Upper lobe of right lung (tissue), 1 donor: ENCODE measurements at regions not wholly inside any gene's neighbourhood (a gene's known extent, or its start where the extent isn't known, plus 50 kb on each side); places are given as distances from the start of the nearest gene placed in this dataset.

ENCODE experiments used
- ATAC-seq: fragments of 200-7000 bp; cut with Tn5 transposase; one replicate; pipeline ENCODE4 v1.9.1; 2020; ENCODE audit warnings: mild to moderate bottlenecking, moderate library complexity
- DNase-seq: peaks from one replicate; pipeline ENCODE4 v3.0.0-alpha.2; 2020
- H3K27ac ChIP-seq: fragments of 200-600 bp; one replicate; pipeline ENCODE4 v1.8.0; 2022
- H3K27me3 ChIP-seq: fragments of 200-600 bp; one replicate; pipeline ENCODE4 v1.8.0; 2022; ENCODE audit warnings: mild to moderate bottlenecking
- H3K36me3 ChIP-seq: fragments of 200-600 bp; one replicate; pipeline ENCODE4 v1.8.0; 2022
- H3K4me1 ChIP-seq: fragments of 200-600 bp; one replicate; pipeline ENCODE4 v1.8.0; 2022
- H3K4me3 ChIP-seq: fragments of 200-600 bp; one replicate; pipeline ENCODE4 v1.8.0; 2022; ENCODE audit warnings: mild to moderate bottlenecking
- H3K9me3 ChIP-seq: fragments of 200-600 bp; one replicate; pipeline ENCODE4 v1.8.0; 2022
- CTCF ChIP-seq: fragments of 200-600 bp; IDR thresholded peaks from one replicate; pipeline ENCODE4 v1.8.0; 2022; ENCODE audit warnings: antibody characterized with exemption
- intact Hi-C: fragments of 100-400 bp; cut with DNase I; formaldehyde crosslinking; loops from one replicate; pipeline ENCODE4 v1.11.0; 2022
- donor health status: DM: no; HTN: yes; CAD: no; lungs with severe emphysema.

GRCh38 chr3:73295876-73296635 lies 234.6 kb downstream of the EBLN2 start:
- H3K27ac ChIP-seq: no peak overlapping the region
- no peak overlapping the region for H3K4me3 ChIP-seq
- H3K27me3 ChIP-seq: no peaks in the 10 kb centered on the region
- no peaks in the 10 kb centered on the region for H3K36me3 ChIP-seq
- no peaks in the 10 kb centered on the region for H3K4me1 ChIP-seq
- no peaks in the 10 kb centered on the region for H3K9me3 ChIP-seq
- intact Hi-C loops: no loop called here
- ATAC-seq (no peak), DNase-seq (no peak)
- TF ChIP-seq CTCF: no peak

GRCh38 chr3:73296859-73297258 lies 235.4 kb downstream of the EBLN2 start:
- Histone ChIP-seq H3K36me3 (no peaks in the 10 kb centered on the region), H3K4me1 (no peaks in the 10 kb centered on the region), H3K27me3 (no peaks in the 10 kb centered on the region), H3K27ac (no peak overlapping the region), H3K9me3 (no peaks in the 10 kb centered on the region), H3K4me3 (no peak overlapping the region)
- intact Hi-C loops: no loop called here
- no peak for TF ChIP-seq CTCF
- ATAC-seq (no peak), DNase-seq (no peak)

- H3K9me3 ChIP-seq: no peaks in the 10 kb centered on the region
- no peak for TF ChIP-seq CTCF
- H3K4me3 ChIP-seq: no peak overlapping the region
- H3K4me1 ChIP-seq: no peaks in the 10 kb centered on the region
- H3K27ac ChIP-seq: no peak overlapping the region
- DNase-seq: no peak
- no peak for ATAC-seq
- H3K36me3 ChIP-seq: no peaks in the 10 kb centered on the region
- intact Hi-C loops: no loop called here
- H3K27me3 ChIP-seq: no peaks in the 10 kb centered on the region
Observed at GRCh38 chr3:73298243-73299183, 237.1 kb downstream of the EBLN2 start.

- H3K36me3 ChIP-seq: no peaks in the 10 kb centered on the region
- no peak overlapping the region for H3K27ac ChIP-seq
- H3K9me3 ChIP-seq: no peaks in the 10 kb centered on the region
- no peaks in the 10 kb centered on the region for H3K4me1 ChIP-seq
- no peak overlapping the region for H3K4me3 ChIP-seq
- no peak for DNase-seq
- no peak for TF ChIP-seq CTCF
- ATAC-seq: no peak
- no peaks in the 10 kb centered on the region for H3K27me3 ChIP-seq
- intact Hi-C loops: no loop called here
Observed at GRCh38 chr3:73299184-73299691, 237.8 kb downstream of the EBLN2 start.

GRCh38 chr3:73314151-73314951 lies 252.9 kb downstream of the EBLN2 start:
- Histone ChIP-seq H3K9me3 (no peaks in the 10 kb centered on the region), H3K36me3 (no peaks in the 10 kb centered on the region), H3K27me3 (no peaks in the 10 kb centered on the region), H3K27ac (no peak overlapping the region), H3K4me1 (no peaks in the 10 kb centered on the region), H3K4me3 (no peak overlapping the region)
- intact Hi-C loops: no loop called here
- DNase-seq (no peak), ATAC-seq (no peak)
- TF ChIP-seq CTCF: no peak
